KBM-7 (cell line): ENCODE measurements at regions not wholly inside any gene's neighbourhood (a gene's known extent, or its start where the extent isn't known, plus 50 kb on each side); places are given as distances from the start of the nearest gene placed in this dataset.

ENCODE experiments used
- DNase-seq: peaks from one replicate; pipeline ENCODE4 v3.0.0-alpha.2; 2015
- in situ Hi-C: fragments of 300-500 bp; cut with MboI; formaldehyde crosslinking; loops from 2 replicates; pipeline ENCODE4 v1.14.3; 2020; ENCODE audit warnings: low sequenced_read_pairs, low pct_unique_long_range_greater_than_20kb, mixed read lengths

- in situ Hi-C loops, result no loop called here
- no peak for DNase-seq
Observed at GRCh38 chr12:93179792-93180191, 197.9 kb upstream of the NUDT4 start.

GRCh38 chr12:93180566-93180965 is 197.2 kb upstream of the NUDT4 start:
- no peak for DNase-seq
- in situ Hi-C loops, result no loop called here

GRCh38 chr12:93181409-93181965 is 196.2 kb upstream of the NUDT4 start:
- DNase-seq, result peak; percentile 14
- in situ Hi-C loops, result no loop called here

GRCh38 chr12:93183940-93184671 is 193.6 kb upstream of the NUDT4 start:
- in situ Hi-C loops, result no loop called here
- DNase-seq, result peak; percentile 93

- in situ Hi-C loops, result no loop called here
- DNase-seq, result no peak
Observed at GRCh38 chr12:93184672-93185368, 192.9 kb upstream of the NUDT4 start.

- in situ Hi-C loops, result no loop called here
- no peak for DNase-seq
Observed at GRCh38 chr12:93185369-93185741, 192.4 kb upstream of the NUDT4 start.

- peak; percentile 10 for DNase-seq
- in situ Hi-C loops, result no loop called here
Observed at GRCh38 chr12:93186131-93186530, 191.6 kb upstream of the NUDT4 start.

GRCh38 chr12:93186621-93187020 is 191.1 kb upstream of the NUDT4 start:
- in situ Hi-C loops, result no loop called here
- DNase-seq, result no peak

GRCh38 chr12:93191423-93191822 is 186.3 kb upstream of the NUDT4 start:
- in situ Hi-C loops, result no loop called here
- no peak for DNase-seq

- in situ Hi-C loops, result no loop called here
- no peak for DNase-seq
Observed at GRCh38 chr12:93191956-93192355, 185.8 kb upstream of the NUDT4 start.

- in situ Hi-C loops, result no loop called here
- no peak for DNase-seq
Observed at GRCh38 chr12:93192878-93193277, 184.8 kb upstream of the NUDT4 start.

GRCh38 chr12:93195511-93195910 is 182.2 kb upstream of the NUDT4 start:
- DNase-seq, result no peak
- in situ Hi-C loops, result no loop called here

GRCh38 chr12:93197067-93197593 is 180.6 kb upstream of the NUDT4 start:
- in situ Hi-C loops, result no loop called here
- no peak for DNase-seq

GRCh38 chr12:93198086-93198485 is 179.6 kb upstream of the NUDT4 start:
- DNase-seq, result no peak
- in situ Hi-C loops, result no loop called here

GRCh38 chr12:93199831-93200236 is 177.9 kb upstream of the NUDT4 start:
- DNase-seq, result no peak
- in situ Hi-C loops, result no loop called here

GRCh38 chr12:93200291-93200917 is 177.3 kb upstream of the NUDT4 start:
- DNase-seq, result no peak
- in situ Hi-C loops, result no loop called here

GRCh38 chr12:93201990-93202389 is 175.7 kb upstream of the NUDT4 start:
- DNase-seq, result no peak
- in situ Hi-C loops, result no loop called here

GRCh38 chr12:93202688-93203087 is 175.0 kb upstream of the NUDT4 start:
- in situ Hi-C loops, result no loop called here
- no peak for DNase-seq

- in situ Hi-C loops, result no loop called here
- no peak for DNase-seq
Observed at GRCh38 chr12:93203361-93203760, 174.4 kb upstream of the NUDT4 start.

GRCh38 chr12:93204896-93205295 is 172.8 kb upstream of the NUDT4 start:
- in situ Hi-C loops, result no loop called here
- DNase-seq, result no peak
